HCT116 (cell line): ENCODE measurements at regions not wholly inside any gene's neighbourhood (a gene's known extent, or its start where the extent isn't known, plus 50 kb on each side); places are given as distances from the start of the nearest gene placed in this dataset.
A peak's percentile ranks its signal among the peaks of the same experiment; 100 is the strongest.

Experiments used
- ATAC-seq: fragments of 200-7000 bp; cut with Tn5 transposase; 2 replicates; pipeline ENCODE4 v1.9.1; 2020; ENCODE audit warnings: mild to moderate bottlenecking, moderate library complexity
- BruUV-seq: library from RNA; stranded (reverse); fragments of 400-500 nt; replicated peaks from 2 replicates; lab custom pipeline; 2021; lab: Mats Ljungman, UMichigan
- CTCF ChIA-PET: fragments of 300-600 bp; sonication (Branson Sonifier 250); formaldehyde crosslinking; loops from one replicate; lab custom pipeline; 2021; ENCODE audit warnings: antibody characterized with exemption; lab: Charles Lee
- POLR2A ChIA-PET: fragments of 300-600, 350-600 bp; sonication (Branson Sonifier 250); formaldehyde crosslinking; loops from one replicate; lab custom pipeline; 2021; ENCODE audit warnings: antibody characterized with exemption; lab: Charles Lee
- RAD21 ChIA-PET, 2 experiments: fragments of 300-600 bp; sonication (Branson Sonifier 250); formaldehyde crosslinking; loops; one replicate each; lab custom pipeline; 2023; ENCODE audit warnings: low total read pairs in 2 of 2; ENCODE audit not compliant: uncharacterized antibody in 2 of 2, unreplicated experiment in 2 of 2, low non-redundant PET in 1 of 2; lab: Charles Lee
- DNase-seq: peaks from one replicate; pipeline ENCODE4 v3.0.0-alpha.2; 2010; ENCODE audit warnings: low read depth, low spot score
- H2AFZ ChIP-seq: fragments of 200-600 bp; shearing (Covaris generic), sonication (generic); 2 replicates; pipeline ENCODE4 v1.6.1; 2017; ENCODE audit warnings: low read depth, mixed run types, mixed read lengths, antibody characterized with exemption, low read length; ENCODE audit not compliant: poor library complexity, severe bottlenecking
- H3K27ac ChIP-seq: 2 replicates; pipeline ENCODE4 v1.5.1; 2012; ENCODE audit warnings: low read depth, low read length
- H3K27me3 ChIP-seq: fragments of 200-600 bp; sonication (generic); 2 replicates; pipeline ENCODE4 v1.6.1; 2016; ENCODE audit warnings: mixed run types, low read length, mixed read lengths; ENCODE audit not compliant: insufficient read depth
- H3K36me3 ChIP-seq, 2 experiments: fragments of 200-500 bp in 1 of 2; fragments of 200-600 bp in 1 of 2; sonication (Bioruptor generic) in 1 of 2; sonication (generic) in 1 of 2; 2 replicates each; pipeline versions ENCODE4 v1.5.1 to v1.6.1; 2014 to 2016; ENCODE audit warnings: low read length in 2 of 2, inconsistent platforms in 1 of 2, mixed read lengths in 1 of 2, mixed run types in 1 of 2; ENCODE audit not compliant: insufficient read depth in 2 of 2, control insufficient read depth in 1 of 2
- H3K4me1 ChIP-seq, 2 experiments: fragments of 200-600 bp in 1 of 2; sonication (generic) in 1 of 2; 2 replicates each; pipeline versions ENCODE4 v1.5.1 to v1.6.1; 2012 to 2017; ENCODE audit warnings: low read length in 2 of 2, inconsistent platforms in 1 of 2, mild to moderate bottlenecking in 1 of 2, mixed read lengths in 1 of 2, mixed run types in 1 of 2, moderate library complexity in 1 of 2; ENCODE audit not compliant: insufficient read depth in 2 of 2, control insufficient read depth in 1 of 2
- H3K4me2 ChIP-seq: fragments of 200-600 bp; sonication (generic); 2 replicates; pipeline ENCODE4 v1.6.1; 2017; ENCODE audit warnings: mixed run types, low read length, mixed read lengths
- H3K4me3 ChIP-seq, 2 experiments: fragments of 200-600 bp in 1 of 2; sonication (generic) in 1 of 2; replicated peaks in 1 of 2; 2 replicates each; pipeline ENCODE4 v1.5.1; 2011 to 2016; ENCODE audit warnings: low read length in 2 of 2, control low read depth in 1 of 2, low read depth in 1 of 2, mild to moderate bottlenecking in 1 of 2, mixed read lengths in 1 of 2, mixed run types in 1 of 2
- H3K79me2 ChIP-seq: fragments of 200-600 bp; sonication (generic); 2 replicates; pipeline ENCODE4 v1.6.1; 2017; ENCODE audit warnings: mild to moderate bottlenecking, mixed run types, low read length, moderate library complexity, mixed read lengths; ENCODE audit not compliant: insufficient read depth
- H3K9ac ChIP-seq: fragments of 200-600 bp; sonication (generic); 2 replicates; pipeline ENCODE4 v1.6.1; 2016; ENCODE audit warnings: low read length, mixed read lengths
- H3K9me2 ChIP-seq: fragments of 200-600 bp; sonication (generic), shearing (Covaris generic); 2 replicates; pipeline ENCODE4 v1.6.1; 2017; ENCODE audit warnings: mixed run types, mild to moderate bottlenecking, moderate library complexity; ENCODE audit not compliant: insufficient read depth
- H3K9me3 ChIP-seq, 2 experiments: fragments of 200-500 bp in 1 of 2; fragments of 200-600 bp in 1 of 2; sonication (Bioruptor generic) in 1 of 2; sonication (generic) in 1 of 2; 2 replicates each; pipeline ENCODE4 v1.6.1; 2014 to 2017; ENCODE audit warnings: low read length in 2 of 2, mixed read lengths in 2 of 2, inconsistent platforms in 1 of 2, low read depth in 1 of 2, mild to moderate bottlenecking in 1 of 2, mixed run types in 1 of 2, moderate library complexity in 1 of 2; ENCODE audit not compliant: control insufficient read depth in 1 of 2, insufficient read depth in 1 of 2
- H4K20me1 ChIP-seq: fragments of 200-600 bp; sonication (generic), shearing (Covaris generic); 2 replicates; pipeline ENCODE4 v1.6.1; 2017; ENCODE audit warnings: mixed run types, mild to moderate bottlenecking, moderate library complexity; ENCODE audit not compliant: insufficient read depth
- ATF3 ChIP-seq: IDR thresholded peaks from 2 replicates; pipeline ENCODE4 v1.6.1; 2012
- CEBPB ChIP-seq: IDR thresholded peaks from 2 replicates; pipeline ENCODE4 v1.6.1; 2012; ENCODE audit warnings: low read depth
- FOSL1 ChIP-seq: IDR thresholded peaks from 2 replicates; pipeline ENCODE4 v1.6.1; 2012; ENCODE audit warnings: low read depth
- JUND ChIP-seq: IDR thresholded peaks from 2 replicates; pipeline ENCODE4 v1.6.1; 2012
- POLR2A ChIP-seq: IDR thresholded peaks from 2 replicates; pipeline ENCODE4 v1.7.0; 2011; ENCODE audit warnings: borderline replicate concordance; ENCODE audit not compliant: insufficient read depth, insufficient read length; ENCODE audit errors: extremely low read depth
- RAD21 ChIP-seq: IDR thresholded peaks from 2 replicates; pipeline ENCODE4 v1.6.1; 2012; ENCODE audit warnings: low read depth, mild to moderate bottlenecking
- REST ChIP-seq: IDR thresholded peaks from 2 replicates; pipeline ENCODE4 v1.6.1; 2012; ENCODE audit warnings: low read depth
- SRF ChIP-seq: IDR thresholded peaks from 2 replicates; pipeline ENCODE4 v1.6.1; 2012; ENCODE audit warnings: low read depth
- TCF7L2 ChIP-seq: IDR thresholded peaks from 2 replicates; pipeline ENCODE4 v1.7.0; 2011; ENCODE audit warnings: borderline replicate concordance, inconsistent platforms; ENCODE audit not compliant: insufficient read depth, insufficient read length; ENCODE audit errors: extremely low read depth
- YY1 ChIP-seq: IDR thresholded peaks from 2 replicates; pipeline ENCODE4 v1.6.1; 2011; ENCODE audit warnings: low read length, low read depth, moderate library complexity, mild to moderate bottlenecking; ENCODE audit not compliant: insufficient replicate concordance; ENCODE audit errors: extremely low read depth
- ZFX ChIP-seq: fragments of 450-650 bp; IDR thresholded peaks from 2 replicates; pipeline ENCODE4 v1.6.1; 2017
- intact Hi-C: fragments of 100-400 bp; cut with micrococcal nuclease; formaldehyde crosslinking; loops from 2 replicates; pipeline ENCODE4 v1.10.0; 2022
- TF ChIP-seq, protein P1 (sequence below), 3 experiments: fragments of 200-600 bp in 1 of 3; sonication (generic) in 1 of 3; IDR thresholded peaks in 2 of 3; conservative IDR thresholded peaks in 1 of 3; 2 replicates each; pipeline ENCODE4 v1.5.1; 2012 to 2017; ENCODE audit warnings: low read depth in 2 of 3, low read length in 2 of 3, antibody characterized with exemption in 1 of 3, borderline replicate concordance in 1 of 3, control low read depth in 1 of 3, mild to moderate bottlenecking in 1 of 3, mixed read lengths in 1 of 3, mixed run types in 1 of 3, moderate library complexity in 1 of 3; ENCODE audit not compliant: insufficient read depth in 1 of 3
- TF ChIP-seq, protein P2 (sequence below): IDR thresholded peaks from 2 replicates; pipeline ENCODE4 v1.6.1; 2011; ENCODE audit warnings: mild to moderate bottlenecking, low read length, moderate library complexity; ENCODE audit not compliant: insufficient replicate concordance; ENCODE audit errors: extremely low read depth

DNA sequence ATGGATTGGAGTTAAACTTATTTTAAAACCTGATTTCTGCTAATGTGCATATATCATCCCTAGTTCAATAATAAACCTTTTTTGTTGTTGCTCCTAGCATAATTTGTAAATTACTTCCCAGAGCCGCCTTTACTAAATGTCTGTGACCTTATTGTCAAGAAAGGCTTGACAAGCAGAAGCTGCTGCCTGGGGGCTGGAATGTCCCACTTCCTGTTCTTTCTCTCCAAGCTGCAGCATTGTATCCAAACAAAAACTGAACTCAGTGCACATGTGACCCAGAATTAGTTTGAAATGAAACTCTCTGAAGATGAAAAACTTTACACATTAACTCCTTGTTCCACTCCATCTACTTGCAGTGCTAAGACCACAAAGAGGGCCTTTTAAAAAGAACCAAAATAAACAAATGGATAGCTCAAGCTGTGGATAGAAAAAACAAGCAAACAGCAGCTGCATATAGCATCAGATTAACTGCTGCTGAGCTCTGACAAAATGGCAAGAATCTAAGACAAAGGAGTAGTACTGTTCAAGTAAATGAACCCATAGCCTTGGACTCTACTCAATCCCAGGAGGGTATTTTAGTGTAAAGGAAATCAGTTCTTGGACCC, 99.8 kb upstream of the NEUROD1 start:
- peak overlapping the region; percentile 64 for H3K9ac ChIP-seq
- H3K27me3 ChIP-seq: no peaks in the 10 kb centered on the region
- no TSS peak for BruUV-seq
- no peak for ATAC-seq
- no peak overlapping the region for H2AFZ ChIP-seq
- H3K4me1 ChIP-seq: peaks cover 85 to 94% of the 10 kb centered on the region in 2 experiments
- intact Hi-C loops: loop anchor here (5.0 kb wide), 1 partner anchor 172 kb away; no protein-coding TSS in a partner anchor
- H3K4me2 ChIP-seq: peak overlapping the region; percentile 59; the same call in 1 of the 2 replicates
- H3K4me3 ChIP-seq: no peak overlapping the region
- H3K27ac ChIP-seq: peak overlapping the region; percentile 92
- RAD21 ChIA-PET: no interaction called here
- no peaks in the 10 kb centered on the region for H3K9me3 ChIP-seq
- H3K79me2 ChIP-seq: 0 out of 2 replicates have a peak, but pooled peaks cover 10% of the 10 kb centered on the region
- no peak for TF ChIP-seq FOSL1
- no peak for TF ChIP-seq POLR2A
- TF ChIP-seq CEBPB: no peak
- no peak for TF ChIP-seq RAD21
- TF ChIP-seq, protein P1, sequence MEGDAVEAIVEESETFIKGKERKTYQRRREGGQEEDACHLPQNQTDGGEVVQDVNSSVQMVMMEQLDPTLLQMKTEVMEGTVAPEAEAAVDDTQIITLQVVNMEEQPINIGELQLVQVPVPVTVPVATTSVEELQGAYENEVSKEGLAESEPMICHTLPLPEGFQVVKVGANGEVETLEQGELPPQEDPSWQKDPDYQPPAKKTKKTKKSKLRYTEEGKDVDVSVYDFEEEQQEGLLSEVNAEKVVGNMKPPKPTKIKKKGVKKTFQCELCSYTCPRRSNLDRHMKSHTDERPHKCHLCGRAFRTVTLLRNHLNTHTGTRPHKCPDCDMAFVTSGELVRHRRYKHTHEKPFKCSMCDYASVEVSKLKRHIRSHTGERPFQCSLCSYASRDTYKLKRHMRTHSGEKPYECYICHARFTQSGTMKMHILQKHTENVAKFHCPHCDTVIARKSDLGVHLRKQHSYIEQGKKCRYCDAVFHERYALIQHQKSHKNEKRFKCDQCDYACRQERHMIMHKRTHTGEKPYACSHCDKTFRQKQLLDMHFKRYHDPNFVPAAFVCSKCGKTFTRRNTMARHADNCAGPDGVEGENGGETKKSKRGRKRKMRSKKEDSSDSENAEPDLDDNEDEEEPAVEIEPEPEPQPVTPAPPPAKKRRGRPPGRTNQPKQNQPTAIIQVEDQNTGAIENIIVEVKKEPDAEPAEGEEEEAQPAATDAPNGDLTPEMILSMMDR (IDR thresholded peaks at IDR 0.05 in 2 of 3, conservative IDR thresholded peaks at IDR 0.05 in 1 of 3; ENCODE audit: borderline replicate concordance in 1 of 3, insufficient read depth in 1 of 3, low read depth in 2 of 3, low read length in 2 of 3): no peak
- TF ChIP-seq SRF: no peak
- no peak for TF ChIP-seq ATF3
- TF ChIP-seq REST: no peak
- TF ChIP-seq, protein P2, sequence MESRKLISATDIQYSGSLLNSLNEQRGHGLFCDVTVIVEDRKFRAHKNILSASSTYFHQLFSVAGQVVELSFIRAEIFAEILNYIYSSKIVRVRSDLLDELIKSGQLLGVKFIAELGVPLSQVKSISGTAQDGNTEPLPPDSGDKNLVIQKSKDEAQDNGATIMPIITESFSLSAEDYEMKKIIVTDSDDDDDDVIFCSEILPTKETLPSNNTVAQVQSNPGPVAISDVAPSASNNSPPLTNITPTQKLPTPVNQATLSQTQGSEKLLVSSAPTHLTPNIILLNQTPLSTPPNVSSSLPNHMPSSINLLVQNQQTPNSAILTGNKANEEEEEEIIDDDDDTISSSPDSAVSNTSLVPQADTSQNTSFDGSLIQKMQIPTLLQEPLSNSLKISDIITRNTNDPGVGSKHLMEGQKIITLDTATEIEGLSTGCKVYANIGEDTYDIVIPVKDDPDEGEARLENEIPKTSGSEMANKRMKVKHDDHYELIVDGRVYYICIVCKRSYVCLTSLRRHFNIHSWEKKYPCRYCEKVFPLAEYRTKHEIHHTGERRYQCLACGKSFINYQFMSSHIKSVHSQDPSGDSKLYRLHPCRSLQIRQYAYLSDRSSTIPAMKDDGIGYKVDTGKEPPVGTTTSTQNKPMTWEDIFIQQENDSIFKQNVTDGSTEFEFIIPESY: no peak
- TF ChIP-seq ZFX: no peak
- TF ChIP-seq JUND: no peak
- no peak for TF ChIP-seq TCF7L2
- TF ChIP-seq YY1: no peak
- CTCF ChIA-PET: interaction anchor here (1.1 to 1.5 kb wide), 3 partner anchors 9 to 22 kb away, joined by 3 to 7 read pairs (median 3); no protein-coding TSS in a partner anchor
- POLR2A ChIA-PET: interaction anchor here (0.8 to 3.8 kb wide), 11 partner anchors 9 to 123 kb away, joined by 3 to 18 read pairs (median 4); partner anchors contain the start of gene ITPRID2
- no peaks in the 10 kb centered on the region for H4K20me1 ChIP-seq
- DNase-seq: no peak
- H3K36me3 ChIP-seq: no peaks in the 10 kb centered on the region
- H3K9me2 ChIP-seq: no peaks in the 10 kb centered on the region
